ENCODE measurements at regions not wholly inside any gene's neighbourhood (a gene's known extent, or its start where the extent isn't known, plus 50 kb on each side); places are given as distances from the start of the nearest gene placed in this dataset.

GRCh38 chr13:90395348-90395747 lies 952.1 kb upstream of the MIR17HG start:
- DNase-seq, result no peak

DNA sequence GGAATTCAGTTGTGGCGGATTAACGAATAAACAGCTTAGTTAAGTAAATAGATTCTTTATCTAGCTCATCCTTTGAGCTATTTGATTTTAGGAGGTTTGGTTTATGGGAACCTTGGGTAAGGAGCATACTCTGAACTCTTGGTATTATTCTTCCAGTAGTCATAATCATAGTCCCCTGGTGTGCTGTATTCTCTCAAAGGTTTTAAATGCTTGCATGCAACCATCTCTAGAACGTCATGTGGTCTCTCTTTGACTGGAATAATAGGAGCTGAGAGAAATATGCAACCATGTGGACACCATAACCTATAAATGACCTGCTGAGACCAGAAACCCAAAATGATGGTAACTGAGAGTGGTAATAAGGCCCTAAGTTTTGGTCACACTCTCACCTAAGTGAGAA lies 951.6 kb upstream of the MIR17HG start:
- DNase-seq, result no peak

- DNase-seq, result no peak
These were observed 951.2 kb upstream of the MIR17HG start for GRCh38 chr13:90396266-90396665.

DNA sequence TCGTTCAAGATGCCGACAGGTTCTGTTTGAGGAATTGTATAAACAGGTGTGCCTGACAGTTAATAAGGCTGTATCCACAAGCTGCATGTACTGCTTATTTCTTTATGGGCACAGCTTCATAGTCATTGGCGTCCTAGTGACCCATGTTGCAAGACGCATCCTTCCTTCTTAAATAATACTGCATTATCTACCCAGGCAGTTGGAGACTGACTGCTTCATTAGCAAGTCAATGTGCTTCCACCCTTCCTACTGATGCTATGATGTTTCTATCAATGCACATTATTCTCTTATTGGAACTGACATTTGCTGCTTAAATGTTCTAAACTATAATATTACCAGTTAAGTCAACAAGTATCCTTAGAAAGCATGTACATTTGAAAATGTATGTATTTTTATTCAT lies 950.0 kb upstream of the MIR17HG start:
- DNase-seq, result no peak

- no peak for DNase-seq
These were observed 947.1 kb upstream of the MIR17HG start for GRCh38 chr13:90400372-90400771.

DNA sequence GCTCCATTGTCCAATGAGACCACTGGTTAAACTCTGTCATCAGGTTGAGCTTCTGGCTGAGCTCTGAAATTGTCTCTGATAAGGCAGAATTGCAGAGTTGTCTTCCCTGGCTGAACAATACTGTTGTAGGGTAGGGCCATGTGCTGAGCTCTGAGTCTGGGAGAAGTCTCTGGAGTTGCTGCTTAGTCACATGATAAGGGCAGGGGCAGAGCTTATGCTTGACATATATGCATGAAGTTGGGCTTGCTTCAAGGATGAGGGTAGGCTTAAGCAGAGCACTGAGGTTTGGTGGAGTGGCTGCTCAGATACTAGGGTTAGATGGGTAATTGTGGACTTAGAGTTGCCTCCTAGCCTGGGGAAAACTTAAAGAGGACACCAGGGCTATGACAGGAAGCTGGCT lies 946.3 kb upstream of the MIR17HG start:
- no peak for DNase-seq

DNA sequence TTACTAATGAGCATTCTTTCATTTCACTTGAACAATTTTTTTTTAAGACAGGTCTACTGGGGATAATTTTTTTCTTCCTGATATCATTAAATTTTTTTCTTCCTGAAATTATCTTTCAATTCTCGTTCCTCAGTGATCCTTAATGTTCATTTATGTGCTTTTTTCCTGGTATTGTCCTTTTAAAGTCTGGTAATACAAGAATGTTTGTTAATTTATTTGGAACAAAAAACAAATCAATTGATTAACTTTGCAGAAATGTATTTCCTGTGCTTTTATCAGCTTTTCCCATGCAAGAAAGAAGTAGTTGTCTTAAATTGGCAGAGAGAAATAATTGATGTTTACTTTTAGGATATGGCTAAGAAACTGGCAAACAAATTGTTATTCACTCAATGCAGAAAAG lies 945.4 kb upstream of the MIR17HG start:
- no peak for DNase-seq

GRCh38 chr13:90402613-90403012 lies 944.9 kb upstream of the MIR17HG start:
- no peak for DNase-seq

DNA sequence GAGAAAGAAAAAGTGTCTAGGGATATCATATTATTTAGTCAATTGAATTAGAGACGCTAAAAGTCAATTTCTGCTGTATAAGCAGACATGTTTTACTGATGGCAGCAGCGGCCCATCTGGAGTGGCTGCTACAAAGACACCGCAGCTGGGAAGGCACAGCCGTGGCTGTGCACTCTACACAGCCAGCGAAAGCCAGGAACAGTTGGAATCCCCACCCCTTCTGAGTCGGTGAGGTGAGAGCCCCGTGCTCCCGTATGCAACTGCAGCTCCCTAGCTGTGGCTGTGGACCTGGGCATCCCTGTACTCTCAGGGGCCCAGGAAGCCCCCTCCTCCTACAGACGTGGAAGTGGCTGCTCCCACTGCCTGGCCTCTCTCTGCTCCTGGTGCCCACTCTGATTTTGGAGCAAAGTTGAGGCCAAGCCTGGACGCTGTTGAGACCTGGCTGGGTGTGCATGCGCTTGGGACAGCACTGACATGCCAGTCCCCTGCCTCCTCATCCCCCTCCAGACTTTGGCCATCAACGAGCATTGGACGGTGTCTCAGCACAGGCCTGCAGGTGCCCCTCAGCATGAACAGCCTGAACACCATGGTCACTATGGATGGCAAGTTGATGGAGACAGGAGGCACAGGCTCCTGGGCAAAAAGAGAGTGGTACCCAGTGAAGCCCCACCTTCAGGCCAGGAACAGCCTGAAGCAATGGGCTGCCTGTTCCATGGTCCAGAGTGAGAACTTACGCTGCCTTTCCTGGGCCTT lies 944.0 kb upstream of the MIR17HG start:
- DNase-seq, result no peak

DNA sequence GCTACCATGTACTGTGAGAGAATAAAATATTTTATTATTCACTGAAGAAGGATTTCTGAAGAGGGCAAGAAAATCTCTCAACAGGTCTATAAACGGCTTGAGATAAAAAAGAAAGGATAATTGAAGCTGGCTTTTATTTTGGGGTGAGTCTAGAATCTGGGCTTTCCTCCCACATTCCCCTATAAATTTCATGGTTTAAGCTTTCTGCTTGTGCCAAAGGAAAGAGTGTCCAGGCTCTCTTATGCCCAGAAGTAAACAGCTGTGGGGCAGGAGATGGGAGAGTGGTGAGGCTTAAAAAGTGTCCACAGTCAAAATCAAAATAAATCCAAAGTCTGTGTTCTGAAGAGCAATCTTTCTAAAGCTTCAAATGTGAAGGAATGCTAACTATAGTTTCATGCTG lies 942.2 kb upstream of the MIR17HG start:
- DNase-seq, result no peak

DNA sequence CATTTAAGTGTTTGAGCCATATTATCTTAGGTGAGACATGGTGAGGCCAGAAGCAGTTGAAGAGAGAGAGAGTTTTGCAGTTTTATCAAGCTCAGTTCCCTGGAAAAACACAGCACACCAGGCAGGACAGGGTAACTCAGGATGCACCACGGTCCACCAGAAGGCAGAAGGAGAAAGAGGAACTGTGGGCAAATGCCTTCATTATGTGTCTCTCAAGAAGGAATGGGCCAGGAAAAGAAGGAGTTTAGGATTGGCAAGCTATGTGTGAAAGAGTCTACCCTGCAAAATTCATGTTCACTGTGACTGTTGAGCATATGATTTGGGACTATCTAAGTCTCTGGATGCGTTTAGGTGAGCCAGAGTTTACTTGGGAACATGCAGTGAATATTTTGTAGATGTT lies 934.5 kb upstream of the MIR17HG start:
- DNase-seq, result no peak

- DNase-seq, result no peak
These were observed 933.9 kb upstream of the MIR17HG start for GRCh38 chr13:90413548-90413947.

DNA sequence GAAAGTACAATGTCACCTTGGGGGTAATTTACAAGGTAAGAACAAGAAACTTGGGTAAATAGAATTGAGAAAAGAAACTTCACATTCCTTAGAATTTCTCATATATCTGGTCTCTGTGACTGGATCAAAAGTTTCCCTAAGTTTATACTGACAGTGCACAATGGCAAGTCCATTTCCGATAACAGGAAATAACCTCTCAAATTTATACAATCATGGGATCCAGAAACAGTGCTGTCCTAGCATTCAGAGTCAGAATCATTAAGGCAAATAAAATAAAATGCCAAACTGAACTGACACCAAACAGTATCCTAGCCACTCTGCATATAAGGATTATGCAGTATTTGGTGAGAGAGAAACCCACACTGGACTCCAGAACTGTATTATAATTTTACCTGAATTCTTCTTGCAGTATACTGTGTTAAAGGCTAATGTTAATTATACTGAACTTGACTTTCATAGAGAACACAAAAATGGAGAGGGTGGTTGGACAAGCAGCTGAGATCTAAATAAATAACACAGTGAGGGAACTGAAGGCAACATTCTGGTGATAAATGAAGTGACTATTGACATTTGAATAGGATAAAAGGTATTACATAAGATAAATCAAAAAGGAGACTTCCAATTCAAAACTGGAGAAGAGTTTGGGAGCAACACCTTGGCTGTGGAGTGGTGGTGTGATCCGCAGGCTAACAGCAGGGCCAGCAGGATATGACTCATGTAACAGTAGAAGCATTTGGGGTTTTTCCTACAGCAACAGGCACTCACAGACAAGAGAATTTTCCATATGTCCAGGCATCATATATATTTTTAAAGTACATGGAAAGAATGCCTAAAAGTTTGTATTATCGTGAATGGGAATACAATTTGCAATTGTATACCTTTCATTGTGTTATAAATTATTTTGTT lies 932.5 kb upstream of the MIR17HG start:
- DNase-seq, result no peak

DNA sequence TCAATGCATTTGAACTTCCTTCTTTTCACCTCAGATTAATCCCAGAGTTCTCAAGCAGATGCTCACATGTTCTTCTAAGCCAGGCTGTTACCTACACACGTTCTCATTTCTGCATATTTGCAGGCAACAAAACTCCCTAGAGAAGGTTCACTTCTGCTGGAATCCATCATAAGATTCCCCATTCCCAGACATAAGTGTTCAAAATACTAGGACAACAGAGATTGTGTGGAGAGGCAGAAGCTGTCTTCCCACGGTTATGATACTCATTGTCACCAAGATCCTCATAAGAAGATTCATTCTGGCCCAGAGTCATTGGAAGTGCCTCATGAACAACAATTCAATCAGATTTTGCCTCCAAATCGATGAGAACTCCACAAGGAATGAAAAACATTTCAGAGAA lies 931.6 kb upstream of the MIR17HG start:
- no peak for DNase-seq

DNA sequence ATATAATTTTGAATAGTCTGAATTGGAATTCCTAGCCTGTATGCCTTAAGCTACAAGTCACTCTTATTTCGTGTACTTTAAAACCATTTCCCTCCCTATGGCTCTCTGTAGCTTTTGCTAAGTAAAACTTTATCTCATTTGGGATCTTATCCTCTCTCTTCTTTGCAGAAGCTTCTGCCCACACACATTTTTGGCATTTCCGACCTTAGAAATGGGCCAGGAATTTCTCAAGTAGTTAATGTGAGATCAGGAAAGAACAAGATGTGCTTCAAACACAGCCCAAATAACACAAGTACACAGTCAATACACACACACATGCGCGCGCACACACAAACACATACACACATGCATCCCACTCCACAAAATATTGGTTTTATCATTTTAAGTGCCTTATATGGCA lies 931.0 kb upstream of the MIR17HG start:
- DNase-seq, result no peak

DNA sequence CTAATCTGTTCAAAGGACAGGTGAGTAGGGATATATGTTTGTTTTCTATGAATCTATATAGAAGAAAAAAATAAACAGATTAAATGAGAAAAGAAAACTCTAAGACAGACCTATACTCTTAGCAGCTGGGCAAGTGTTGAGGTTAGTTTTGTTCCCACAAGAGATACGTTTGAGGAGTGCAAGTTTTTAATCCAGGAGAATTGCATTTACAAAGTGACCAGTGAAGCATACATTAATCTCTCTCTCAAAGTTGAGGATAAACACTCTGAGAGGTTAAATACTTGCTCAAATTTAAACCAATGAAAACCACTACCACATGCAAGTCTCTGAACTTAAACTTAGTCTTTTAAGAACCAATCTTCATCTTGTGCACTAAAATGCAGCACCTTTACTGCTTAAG lies 930.5 kb upstream of the MIR17HG start:
- DNase-seq, result no peak

GRCh38 chr13:90420683-90421082 lies 926.8 kb upstream of the MIR17HG start:
- no peak for DNase-seq

GRCh38 chr13:90427322-90428272 lies 919.9 kb upstream of the MIR17HG start:
- no peak for DNase-seq

DNA sequence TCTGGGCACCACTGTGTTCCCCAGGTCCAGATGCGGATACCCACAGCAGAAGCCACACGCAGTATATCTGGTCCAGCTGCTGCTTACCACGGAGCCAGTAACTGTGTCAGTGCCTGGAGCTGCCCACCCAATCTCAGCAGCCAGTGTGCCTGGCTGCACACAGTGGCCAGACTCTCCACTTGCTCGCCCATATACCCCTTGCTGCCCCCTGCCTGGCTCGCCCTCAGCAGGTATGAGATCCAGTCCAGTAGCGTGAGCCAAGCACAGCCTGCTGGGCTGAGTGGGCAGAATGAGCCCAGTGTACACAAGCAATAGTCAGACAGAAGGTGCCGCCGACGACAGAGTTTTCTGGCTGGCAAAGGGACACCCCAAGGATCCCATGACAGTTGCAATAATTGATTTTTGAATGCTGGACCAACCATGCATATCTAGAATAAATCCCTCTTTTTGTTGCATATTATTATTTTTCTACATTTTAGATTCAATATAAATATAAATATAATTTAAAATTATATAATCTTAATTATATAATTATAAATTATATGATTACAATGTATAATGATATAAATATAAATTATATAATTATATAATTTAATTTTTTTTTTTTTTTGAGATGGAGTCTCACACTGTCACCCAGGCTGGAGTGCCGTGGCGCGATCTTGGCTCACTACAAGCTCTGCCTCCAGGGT lies 918.8 kb upstream of the MIR17HG start:
- no peak for DNase-seq

DNA sequence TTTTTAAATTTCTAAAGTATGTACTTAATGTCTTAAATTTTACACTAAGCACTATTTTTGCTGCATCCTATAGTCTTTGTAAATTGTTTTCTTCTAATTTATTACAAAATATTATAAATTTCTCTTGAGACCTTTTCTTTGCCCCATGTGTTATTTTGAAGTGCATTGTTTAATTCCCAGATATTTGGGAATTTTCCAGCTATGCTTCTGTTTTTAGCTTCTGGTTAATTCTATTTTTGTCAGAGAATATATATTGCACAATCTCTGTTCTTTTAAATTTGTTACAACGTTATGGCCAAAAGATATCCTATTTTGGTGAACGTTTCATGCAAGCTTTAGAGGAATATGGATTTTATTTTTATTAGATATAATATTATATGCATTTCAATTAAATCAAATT lies 917.4 kb upstream of the MIR17HG start:
- no peak for DNase-seq

DNA sequence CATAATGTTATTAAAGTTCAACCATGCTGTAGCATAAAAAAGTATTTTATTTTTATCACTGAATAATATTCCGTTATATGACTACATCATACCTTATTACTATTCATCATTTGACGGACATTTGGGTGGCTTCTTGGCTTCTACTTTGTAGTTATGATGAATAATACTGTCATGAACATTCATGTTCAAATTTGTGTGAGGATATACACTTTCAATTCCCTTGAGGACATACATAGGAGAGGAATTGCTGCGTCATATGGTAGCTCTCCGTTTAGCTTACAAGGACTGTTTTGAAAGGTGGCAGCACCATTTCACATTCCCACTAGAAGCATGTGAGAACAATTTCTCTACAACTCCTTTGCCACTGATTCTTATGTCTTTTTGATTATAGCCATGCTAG lies 910.8 kb upstream of the MIR17HG start:
- no peak for DNase-seq

DNA sequence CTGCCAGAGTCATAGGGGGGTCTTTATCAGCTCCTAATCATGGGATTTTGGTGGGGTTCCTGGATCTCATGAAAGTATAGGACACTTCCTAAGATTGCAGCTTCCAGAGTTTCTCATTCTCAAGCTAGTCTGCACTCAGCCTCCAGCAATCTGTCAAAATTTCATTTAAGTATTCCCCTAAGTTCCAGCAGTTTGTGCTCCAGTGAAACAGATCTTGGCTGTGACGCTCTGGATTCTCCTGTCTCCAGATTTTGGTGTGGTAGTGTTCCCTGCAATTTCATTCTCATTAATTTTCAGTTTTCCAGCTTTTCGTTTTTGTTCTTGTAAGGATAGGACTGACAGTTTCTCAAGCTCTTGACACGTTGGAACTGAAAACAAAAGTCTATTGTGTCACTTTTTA lies 908.9 kb upstream of the MIR17HG start:
- DNase-seq, result no peak

GRCh38 chr13:90443268-90443667 lies 904.2 kb upstream of the MIR17HG start:
- DNase-seq, result no peak

Data from AML-193 (cell line).